Stimulated activated CD8-positive, alpha-beta memory T cell treated with anti-CD3 and anti-CD28 coated beads, Interleukin-15, amount 100 ng/mL, for 48 hours (primary cell): ENCODE measurements at regions not wholly inside any gene's neighbourhood (a gene's known extent, or its start where the extent isn't known, plus 50 kb on each side); places are given as distances from the start of the nearest gene placed in this dataset.
"Not testable (repeated sequence)": the region's sequence is repeated elsewhere in the genome, so short reads cannot be mapped to it uniquely, and the experiment has no call there.

Experiments
- DNase-seq, 2 donors: peaks; one replicate each; pipeline ENCODE4 v3.0.0-alpha.2; 2020; ENCODE audit warnings: low read depth in 2 of 2

GRCh38 chr5:82956600-82956999 lies 120.6 kb downstream of the TMEM167A start:
- DNase-seq = no peak

GRCh38 chr5:82952326-82952725 lies 124.9 kb downstream of the TMEM167A start:
- no peak for DNase-seq

- DNase-seq = not testable (repeated sequence)
Observed at GRCh38 chr5:82944267-82944666, 132.9 kb downstream of the TMEM167A start.

- no peak for DNase-seq
Observed at GRCh38 chr5:82942083-82942881, 134.9 kb downstream of the TMEM167A start.

GRCh38 chr5:82938901-82939725 lies 138.1 kb downstream of the TMEM167A start:
- no peak for DNase-seq

GRCh38 chr5:82932473-82933220 lies 144.5 kb downstream of the TMEM167A start:
- not testable (repeated sequence) for DNase-seq

GRCh38 chr5:82931110-82931509 lies 146.1 kb downstream of the TMEM167A start:
- no peak for DNase-seq

- no peak for DNase-seq
Observed at GRCh38 chr5:82925061-82925411, 152.2 kb downstream of the TMEM167A start.

- no peak for DNase-seq
Observed at GRCh38 chr5:82924226-82925060, 152.8 kb downstream of the TMEM167A start.

GRCh38 chr5:82922086-82922734 lies 155.0 kb downstream of the TMEM167A start:
- DNase-seq = no peak

GRCh38 chr5:82918311-82919031 lies 158.7 kb downstream of the TMEM167A start:
- no peak for DNase-seq

GRCh38 chr5:82917584-82917983 lies 159.6 kb downstream of the TMEM167A start:
- DNase-seq = no peak

GRCh38 chr5:82913971-82914370 lies 163.2 kb downstream of the TMEM167A start:
- no peak for DNase-seq

GRCh38 chr5:82912462-82912861 lies 164.7 kb downstream of the TMEM167A start:
- no peak for DNase-seq

- peak in 1 of 2 donors; percentile 1 for DNase-seq
Observed at GRCh38 chr5:82911910-82912309, 165.3 kb downstream of the TMEM167A start.

GRCh38 chr5:82910905-82911304 lies 166.3 kb downstream of the TMEM167A start:
- DNase-seq = no peak

GRCh38 chr5:82910491-82910890 lies 166.7 kb downstream of the TMEM167A start:
- no peak for DNase-seq

- no peak for DNase-seq
Observed at GRCh38 chr5:82909771-82910170, 167.4 kb downstream of the TMEM167A start.

GRCh38 chr5:82905986-82906385 lies 171.2 kb downstream of the TMEM167A start:
- no peak for DNase-seq

GRCh38 chr5:82901281-82901888 lies 175.8 kb downstream of the TMEM167A start:
- DNase-seq = no peak
